ENCODE measurements at regions not wholly inside any gene's neighbourhood (a gene's known extent, or its start where the extent isn't known, plus 50 kb on each side); places are given as distances from the start of the nearest gene placed in this dataset.

DNA sequence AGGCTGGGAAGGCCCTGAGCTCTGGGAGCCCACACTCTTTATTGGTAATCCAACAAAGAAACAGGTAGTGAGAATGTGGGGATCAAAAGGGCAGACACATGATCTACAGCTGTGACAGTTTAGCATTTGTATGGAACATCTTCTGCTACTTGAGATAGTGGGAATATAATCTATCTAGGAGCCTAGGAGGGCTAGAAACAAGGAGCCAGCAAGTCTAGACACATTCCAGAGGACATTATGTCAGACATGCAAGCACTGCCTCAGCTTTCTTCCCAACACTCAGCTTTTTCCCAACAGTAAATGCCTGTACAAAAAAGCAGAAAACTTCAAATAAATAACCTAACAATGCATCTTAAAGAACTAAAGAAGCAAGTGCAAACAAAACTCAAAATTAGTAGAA, 1150.6 kb upstream of the RAG2 start:
- TF ChIP-seq, protein P1, sequence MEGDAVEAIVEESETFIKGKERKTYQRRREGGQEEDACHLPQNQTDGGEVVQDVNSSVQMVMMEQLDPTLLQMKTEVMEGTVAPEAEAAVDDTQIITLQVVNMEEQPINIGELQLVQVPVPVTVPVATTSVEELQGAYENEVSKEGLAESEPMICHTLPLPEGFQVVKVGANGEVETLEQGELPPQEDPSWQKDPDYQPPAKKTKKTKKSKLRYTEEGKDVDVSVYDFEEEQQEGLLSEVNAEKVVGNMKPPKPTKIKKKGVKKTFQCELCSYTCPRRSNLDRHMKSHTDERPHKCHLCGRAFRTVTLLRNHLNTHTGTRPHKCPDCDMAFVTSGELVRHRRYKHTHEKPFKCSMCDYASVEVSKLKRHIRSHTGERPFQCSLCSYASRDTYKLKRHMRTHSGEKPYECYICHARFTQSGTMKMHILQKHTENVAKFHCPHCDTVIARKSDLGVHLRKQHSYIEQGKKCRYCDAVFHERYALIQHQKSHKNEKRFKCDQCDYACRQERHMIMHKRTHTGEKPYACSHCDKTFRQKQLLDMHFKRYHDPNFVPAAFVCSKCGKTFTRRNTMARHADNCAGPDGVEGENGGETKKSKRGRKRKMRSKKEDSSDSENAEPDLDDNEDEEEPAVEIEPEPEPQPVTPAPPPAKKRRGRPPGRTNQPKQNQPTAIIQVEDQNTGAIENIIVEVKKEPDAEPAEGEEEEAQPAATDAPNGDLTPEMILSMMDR (IDR thresholded peaks at IDR 0.05), result no peak
- TF ChIP-seq, protein P2, sequence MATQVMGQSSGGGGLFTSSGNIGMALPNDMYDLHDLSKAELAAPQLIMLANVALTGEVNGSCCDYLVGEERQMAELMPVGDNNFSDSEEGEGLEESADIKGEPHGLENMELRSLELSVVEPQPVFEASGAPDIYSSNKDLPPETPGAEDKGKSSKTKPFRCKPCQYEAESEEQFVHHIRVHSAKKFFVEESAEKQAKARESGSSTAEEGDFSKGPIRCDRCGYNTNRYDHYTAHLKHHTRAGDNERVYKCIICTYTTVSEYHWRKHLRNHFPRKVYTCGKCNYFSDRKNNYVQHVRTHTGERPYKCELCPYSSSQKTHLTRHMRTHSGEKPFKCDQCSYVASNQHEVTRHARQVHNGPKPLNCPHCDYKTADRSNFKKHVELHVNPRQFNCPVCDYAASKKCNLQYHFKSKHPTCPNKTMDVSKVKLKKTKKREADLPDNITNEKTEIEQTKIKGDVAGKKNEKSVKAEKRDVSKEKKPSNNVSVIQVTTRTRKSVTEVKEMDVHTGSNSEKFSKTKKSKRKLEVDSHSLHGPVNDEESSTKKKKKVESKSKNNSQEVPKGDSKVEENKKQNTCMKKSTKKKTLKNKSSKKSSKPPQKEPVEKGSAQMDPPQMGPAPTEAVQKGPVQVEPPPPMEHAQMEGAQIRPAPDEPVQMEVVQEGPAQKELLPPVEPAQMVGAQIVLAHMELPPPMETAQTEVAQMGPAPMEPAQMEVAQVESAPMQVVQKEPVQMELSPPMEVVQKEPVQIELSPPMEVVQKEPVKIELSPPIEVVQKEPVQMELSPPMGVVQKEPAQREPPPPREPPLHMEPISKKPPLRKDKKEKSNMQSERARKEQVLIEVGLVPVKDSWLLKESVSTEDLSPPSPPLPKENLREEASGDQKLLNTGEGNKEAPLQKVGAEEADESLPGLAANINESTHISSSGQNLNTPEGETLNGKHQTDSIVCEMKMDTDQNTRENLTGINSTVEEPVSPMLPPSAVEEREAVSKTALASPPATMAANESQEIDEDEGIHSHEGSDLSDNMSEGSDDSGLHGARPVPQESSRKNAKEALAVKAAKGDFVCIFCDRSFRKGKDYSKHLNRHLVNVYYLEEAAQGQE (IDR thresholded peaks at IDR 0.05; ENCODE audit: insufficient read depth in 1 of 2, low read depth in 2 of 2, low read length in 1 of 2), result no peak
- TF ChIP-seq POLR2AphosphoS5 (IDR thresholded peaks at IDR 0.05; ENCODE audit: low read depth, low read length) (no peak), TCF7L2 (IDR thresholded peaks at IDR 0.05; ENCODE audit: low read depth, low read length) (no peak), SIN3A (IDR thresholded peaks at IDR 0.05; ENCODE audit: borderline replicate concordance, insufficient read depth, low read depth, low read length) (no peak)

Data from Panc1 (cell line).